HG02763 (cell line): ENCODE measurements at regions not wholly inside any gene's neighbourhood (a gene's known extent, or its start where the extent isn't known, plus 50 kb on each side); places are given as distances from the start of the nearest gene placed in this dataset.

Source experiments
- ATAC-seq: cut with Tn5 transposase; IDR thresholded peaks from one replicate; pipeline ENCODE4 v1.9.1; 2021; ENCODE audit warnings: mild to moderate bottlenecking, moderate library complexity; ENCODE audit not compliant: unreplicated experiment

GRCh38 chr11:28472904-28473303, 364.7 kb downstream of the METTL15 start:
- no peak for ATAC-seq

DNA sequence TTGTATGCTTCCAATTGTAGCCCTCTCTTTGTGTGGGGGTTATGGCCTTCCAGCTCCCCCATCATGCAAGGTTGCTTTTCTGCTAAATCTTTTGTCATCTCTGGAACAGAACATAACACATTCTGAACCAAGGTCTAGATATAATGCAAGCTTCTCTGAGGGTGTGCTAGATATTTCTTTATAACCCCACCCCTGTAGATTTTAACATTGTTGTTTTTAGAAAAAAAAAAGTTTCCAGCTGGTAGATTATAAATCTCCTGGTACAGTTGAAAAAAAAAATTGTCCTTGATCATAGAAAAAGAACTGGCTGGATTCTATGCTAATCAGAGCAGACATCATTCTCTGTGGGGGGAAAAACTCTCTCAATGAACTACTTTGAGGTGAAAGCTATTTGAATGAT, 363.3 kb downstream of the METTL15 start:
- ATAC-seq: no peak

DNA sequence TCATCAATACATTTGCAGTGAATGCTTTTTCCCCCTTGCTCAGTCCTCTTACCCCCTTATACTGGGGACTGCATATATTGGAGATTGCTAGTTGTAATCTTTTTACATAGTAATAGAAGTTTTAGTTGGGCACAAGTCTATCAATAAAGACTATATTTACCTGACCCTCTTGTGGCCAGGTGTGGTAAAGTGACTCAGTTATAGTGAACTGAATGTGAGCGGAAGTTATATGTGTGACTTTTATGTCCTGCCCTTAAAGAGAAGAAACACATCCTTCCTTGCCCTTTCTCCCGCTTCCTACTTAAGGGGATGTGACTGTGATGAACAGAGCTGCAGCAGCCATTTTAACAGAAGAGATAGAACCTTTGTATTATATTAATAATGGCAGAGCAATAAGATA, 362.0 kb downstream of the METTL15 start:
- no peak for ATAC-seq

GRCh38 chr11:28466506-28466905, 358.3 kb downstream of the METTL15 start:
- ATAC-seq: no peak

DNA sequence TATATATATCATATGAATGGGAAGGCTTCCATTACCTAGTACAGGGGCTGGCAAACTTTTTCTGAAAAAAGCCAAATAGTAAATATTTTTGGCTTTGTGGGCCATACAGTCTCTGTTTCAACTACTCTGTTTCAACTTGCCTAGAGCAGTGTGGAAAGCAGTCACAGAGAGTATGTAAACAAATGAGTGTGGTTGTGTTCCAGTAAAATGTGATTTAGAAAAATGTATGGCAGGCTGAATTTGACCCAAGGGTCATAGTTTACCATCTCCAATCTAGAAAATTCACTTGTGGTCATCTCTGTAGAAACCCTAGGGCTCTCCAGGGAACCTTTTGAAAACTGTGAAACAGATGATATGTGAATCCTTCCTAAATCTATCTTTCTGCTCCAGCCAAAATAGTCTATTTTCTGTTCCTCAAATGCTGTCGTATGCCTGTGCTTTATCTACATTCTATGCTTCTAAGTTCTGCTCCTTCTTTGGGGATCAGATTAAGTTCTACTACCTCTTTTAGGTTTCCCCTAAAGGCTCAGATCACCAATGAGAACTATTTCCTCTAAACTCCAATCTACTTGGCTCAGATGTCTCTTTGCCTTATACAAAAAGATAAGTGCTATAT, 356.2 kb downstream of the METTL15 start:
- no peak for ATAC-seq

DNA sequence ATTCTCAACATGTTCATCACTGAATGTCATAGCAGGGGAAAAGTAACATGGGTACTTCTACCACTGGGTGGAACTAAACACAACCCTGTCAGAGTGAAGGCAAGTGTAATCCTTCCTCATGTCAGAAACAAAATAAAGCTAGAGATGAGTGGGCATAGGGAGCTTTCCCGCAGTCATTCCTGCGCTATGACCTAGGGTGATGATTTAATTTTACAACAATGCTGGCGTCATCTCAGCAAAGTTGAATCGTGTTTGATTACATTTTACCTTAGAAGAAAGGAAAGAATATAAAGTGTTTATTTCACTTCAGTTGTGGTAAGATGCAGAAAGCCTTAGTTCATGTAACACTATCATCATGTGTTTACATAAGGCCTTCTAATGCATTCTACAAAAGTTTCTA, 355.6 kb downstream of the METTL15 start:
- ATAC-seq: no peak

GRCh38 chr11:28461846-28462245, 353.7 kb downstream of the METTL15 start:
- no peak for ATAC-seq

- no peak for ATAC-seq
Measured at GRCh38 chr11:28461338-28461737, 353.1 kb downstream of the METTL15 start.

DNA sequence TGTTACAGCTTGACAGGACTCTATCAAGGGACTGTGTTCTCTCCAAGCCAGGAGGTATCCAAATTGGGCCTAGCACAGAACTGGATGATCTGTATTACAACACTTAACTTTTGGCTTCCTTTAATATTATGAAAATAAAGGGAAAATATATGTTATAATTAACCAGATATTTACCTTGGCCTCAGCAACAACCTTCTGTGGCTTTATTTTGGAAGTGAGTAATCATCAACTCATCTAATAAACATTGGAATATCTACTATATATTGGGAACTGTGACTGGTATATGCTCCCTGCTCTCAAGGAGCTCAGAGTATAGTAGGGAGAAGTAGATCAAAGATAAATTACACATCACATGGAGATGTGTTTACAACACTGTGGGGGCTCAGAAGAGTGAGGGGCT, 352.2 kb downstream of the METTL15 start:
- no peak for ATAC-seq

DNA sequence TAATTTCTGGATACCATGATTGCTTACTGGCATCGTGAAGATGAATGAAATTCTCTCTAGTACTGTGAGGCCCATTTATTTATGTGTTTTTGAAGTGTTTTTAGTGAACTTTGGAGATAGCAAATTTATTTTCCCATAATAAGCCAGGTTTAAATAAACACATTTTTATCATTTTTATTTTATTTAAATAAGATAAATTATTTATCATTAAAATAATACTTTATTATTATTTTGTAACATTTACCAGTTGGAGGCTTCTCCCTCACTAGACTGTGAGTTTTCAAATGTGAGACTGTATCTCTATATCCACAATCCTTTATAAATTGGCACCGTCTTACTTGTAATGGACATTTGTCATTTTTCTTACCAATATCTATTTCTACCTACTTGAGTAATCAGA, 351.7 kb downstream of the METTL15 start:
- ATAC-seq: no peak

- no peak for ATAC-seq
Measured at GRCh38 chr11:28457481-28458065, 349.4 kb downstream of the METTL15 start.

- no peak for ATAC-seq
Measured at GRCh38 chr11:28448186-28448585, 340.0 kb downstream of the METTL15 start.

GRCh38 chr11:28447226-28447625, 339.0 kb downstream of the METTL15 start:
- no peak for ATAC-seq

DNA sequence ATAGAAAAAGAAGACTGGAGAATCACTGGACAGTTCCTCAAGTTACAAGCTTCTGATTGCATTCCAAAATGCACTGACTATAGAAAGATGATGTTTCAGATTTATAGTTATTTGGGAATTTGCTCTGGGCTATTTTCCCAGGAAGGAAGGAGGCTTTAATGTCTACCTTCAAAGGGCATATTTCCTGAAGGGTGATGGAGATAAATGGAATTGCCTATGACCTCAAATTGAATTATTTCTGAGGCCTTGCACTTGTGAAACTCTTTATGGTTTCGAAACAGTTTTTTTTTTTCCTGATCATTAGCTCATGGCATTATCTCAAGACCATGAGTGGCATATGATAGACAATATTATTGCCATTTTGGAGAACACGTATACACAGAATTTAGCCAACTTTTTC, 333.9 kb downstream of the METTL15 start:
- ATAC-seq: no peak

- ATAC-seq: no peak
Measured at GRCh38 chr11:28439403-28439802, 331.2 kb downstream of the METTL15 start.

- no peak for ATAC-seq
Measured at GRCh38 chr11:28420099-28420498, 311.9 kb downstream of the METTL15 start.

GRCh38 chr11:28417601-28418323, 309.6 kb downstream of the METTL15 start:
- ATAC-seq: no peak

GRCh38 chr11:28412029-28412428, 303.8 kb downstream of the METTL15 start:
- no peak for ATAC-seq

DNA sequence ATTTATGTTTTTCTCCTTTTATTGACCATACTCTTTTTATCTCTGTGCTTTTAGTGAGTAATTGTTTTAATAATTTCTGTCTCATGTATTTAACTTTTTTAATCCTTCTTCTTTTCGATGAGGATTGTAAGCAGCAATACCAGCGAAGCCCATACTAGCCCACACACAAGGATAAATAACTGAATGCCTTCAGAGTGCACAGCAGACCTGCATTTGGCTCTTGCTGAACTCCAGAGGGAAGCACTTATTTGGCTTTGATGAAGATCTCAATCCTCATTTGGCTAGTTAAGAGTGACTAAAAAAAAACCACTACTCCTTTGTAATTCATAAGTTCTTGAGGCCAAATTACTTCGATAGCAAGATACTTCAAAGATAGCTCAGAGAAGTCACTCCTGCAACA, 293.3 kb downstream of the METTL15 start:
- no peak for ATAC-seq

- no peak for ATAC-seq
Measured at GRCh38 chr11:28400331-28401100, 292.3 kb downstream of the METTL15 start.

GRCh38 chr11:28393348-28393747, 285.2 kb downstream of the METTL15 start:
- no peak for ATAC-seq

DNA sequence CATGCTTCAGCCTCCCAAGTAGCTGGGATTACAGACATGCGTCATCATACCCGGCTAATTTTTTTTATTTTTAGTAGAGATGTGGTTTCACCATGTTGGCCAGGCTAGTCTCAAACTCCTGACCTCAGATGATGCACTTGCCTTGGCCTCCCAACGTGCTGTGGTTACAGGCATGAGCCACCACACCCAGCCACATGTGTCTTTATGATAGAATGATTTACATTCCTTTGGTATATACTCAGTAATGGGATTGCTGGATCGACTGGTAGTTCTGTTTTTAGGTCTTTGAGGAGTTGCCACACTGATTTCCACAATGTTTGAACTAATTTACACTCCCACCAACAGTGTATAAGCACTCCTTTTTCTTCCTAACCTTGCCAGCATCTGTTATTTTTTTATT, 276.2 kb downstream of the METTL15 start:
- ATAC-seq: no peak
